Thyroid gland (tissue), 4 donors: ENCODE measurements at regions not wholly inside any gene's neighbourhood (a gene's known extent, or its start where the extent isn't known, plus 50 kb on each side); places are given as distances from the start of the nearest gene placed in this dataset.
"Not testable (repeated sequence)": the region's sequence is repeated elsewhere in the genome, so short reads cannot be mapped to it uniquely, and the experiment has no call there.

Source experiments
- POLR2A ChIP-seq, 2 donors: fragments of 450-650 bp; IDR thresholded peaks; one replicate each; pipeline ENCODE4 v1.6.1; 2017; ENCODE audit warnings: antibody characterized with exemption in 2 of 2, mild to moderate bottlenecking in 2 of 2, moderate library complexity in 1 of 2
- TF ChIP-seq, protein P1 (sequence below), 6 experiments: fragments of 200-600 bp in 3 of 6; fragments of 450-650 bp in 3 of 6; sonication (generic) in 3 of 6; IDR thresholded peaks; one replicate each; pipeline ENCODE4 v1.5.1; 2016 to 2019; ENCODE audit warnings: antibody characterized with exemption in 6 of 6, mild to moderate bottlenecking in 2 of 6, inconsistent platforms in 1 of 6, moderate library complexity in 1 of 6

DNA sequence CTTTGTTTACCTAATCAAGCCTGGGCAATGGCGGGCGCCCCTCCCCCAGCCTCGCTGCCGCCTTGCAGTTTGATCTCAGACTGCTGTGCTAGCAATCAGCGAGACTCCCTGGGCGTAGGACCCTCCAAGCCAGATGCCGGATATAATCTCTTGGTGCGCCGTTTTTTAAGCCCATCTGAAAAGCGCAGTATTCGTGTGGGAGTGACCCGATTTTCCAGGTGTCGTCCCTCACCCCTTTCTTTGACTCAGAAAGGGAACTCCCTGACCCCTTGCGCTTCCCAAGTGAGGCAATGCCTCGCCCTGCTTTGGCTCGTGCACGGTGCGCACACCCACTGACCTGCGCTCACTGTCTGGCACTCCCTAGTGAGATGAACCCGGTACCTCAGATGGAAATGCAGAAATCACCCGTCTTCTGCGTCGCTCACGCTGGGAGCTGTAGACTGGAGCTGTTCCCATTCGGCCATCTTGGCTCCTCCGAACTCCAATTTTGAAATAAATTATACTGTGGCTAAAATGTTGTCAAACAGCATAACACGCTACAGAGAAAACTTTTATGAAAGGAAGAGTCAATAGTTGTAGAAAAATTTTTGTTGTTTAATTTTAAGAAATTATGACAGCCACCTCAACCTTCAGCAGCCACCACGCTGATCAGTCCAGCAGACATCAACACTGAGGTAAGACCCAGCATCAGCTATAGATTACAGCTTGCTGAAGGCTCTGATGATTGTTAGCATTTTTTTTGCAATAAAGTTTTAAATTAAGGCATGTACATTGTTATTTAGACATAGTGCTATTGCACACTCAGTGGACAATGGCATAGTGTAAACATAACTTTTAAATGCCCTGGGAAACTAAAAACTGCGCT, 384.7 kb upstream of the DEPDC1 start:
- TF ChIP-seq POLR2A (IDR thresholded peaks at IDR 0.05): not testable (repeated sequence)
- TF ChIP-seq, protein P1, sequence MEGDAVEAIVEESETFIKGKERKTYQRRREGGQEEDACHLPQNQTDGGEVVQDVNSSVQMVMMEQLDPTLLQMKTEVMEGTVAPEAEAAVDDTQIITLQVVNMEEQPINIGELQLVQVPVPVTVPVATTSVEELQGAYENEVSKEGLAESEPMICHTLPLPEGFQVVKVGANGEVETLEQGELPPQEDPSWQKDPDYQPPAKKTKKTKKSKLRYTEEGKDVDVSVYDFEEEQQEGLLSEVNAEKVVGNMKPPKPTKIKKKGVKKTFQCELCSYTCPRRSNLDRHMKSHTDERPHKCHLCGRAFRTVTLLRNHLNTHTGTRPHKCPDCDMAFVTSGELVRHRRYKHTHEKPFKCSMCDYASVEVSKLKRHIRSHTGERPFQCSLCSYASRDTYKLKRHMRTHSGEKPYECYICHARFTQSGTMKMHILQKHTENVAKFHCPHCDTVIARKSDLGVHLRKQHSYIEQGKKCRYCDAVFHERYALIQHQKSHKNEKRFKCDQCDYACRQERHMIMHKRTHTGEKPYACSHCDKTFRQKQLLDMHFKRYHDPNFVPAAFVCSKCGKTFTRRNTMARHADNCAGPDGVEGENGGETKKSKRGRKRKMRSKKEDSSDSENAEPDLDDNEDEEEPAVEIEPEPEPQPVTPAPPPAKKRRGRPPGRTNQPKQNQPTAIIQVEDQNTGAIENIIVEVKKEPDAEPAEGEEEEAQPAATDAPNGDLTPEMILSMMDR (IDR thresholded peaks at IDR 0.05): not testable (repeated sequence)
